Urinary bladder (tissue), 3 donors: ENCODE measurements at regions not wholly inside any gene's neighbourhood (a gene's known extent, or its start where the extent isn't known, plus 50 kb on each side); places are given as distances from the start of the nearest gene placed in this dataset.
"Not testable (repeated sequence)": the region's sequence is repeated elsewhere in the genome, so short reads cannot be mapped to it uniquely, and the experiment has no call there.

Experiments used
- DNase-seq: peaks from one replicate; pipeline ENCODE4 v3.0.0-alpha.2; 2015; ENCODE audit errors: extremely low spot score
- H3K27ac ChIP-seq: one replicate; pipeline ENCODE4 v1.5.1; 2013; ENCODE audit warnings: low read depth, mild to moderate bottlenecking, moderate library complexity
- H3K36me3 ChIP-seq: one replicate; pipeline ENCODE4 v1.6.1; 2013; ENCODE audit warnings: mild to moderate bottlenecking, moderate library complexity; ENCODE audit not compliant: insufficient read depth
- H3K4me1 ChIP-seq: one replicate; pipeline ENCODE4 v1.6.1; 2013; ENCODE audit warnings: mild to moderate bottlenecking, moderate library complexity; ENCODE audit not compliant: insufficient read depth
- H3K4me3 ChIP-seq: one replicate; pipeline ENCODE4 v1.5.1; 2013; ENCODE audit warnings: low read depth, low read length
- WGBS: extraction: QIAGEN DNeasy Blood & Tissue Kit; methylation state at CpG from one replicate; pipeline ENCODE4 v1.1.7; 2013; 5-methylcytosine and 5-hydroxymethylcytosine counted together
- donor health status: healthy with polysubstance abuse.
- donor health status: healthy.

DNA sequence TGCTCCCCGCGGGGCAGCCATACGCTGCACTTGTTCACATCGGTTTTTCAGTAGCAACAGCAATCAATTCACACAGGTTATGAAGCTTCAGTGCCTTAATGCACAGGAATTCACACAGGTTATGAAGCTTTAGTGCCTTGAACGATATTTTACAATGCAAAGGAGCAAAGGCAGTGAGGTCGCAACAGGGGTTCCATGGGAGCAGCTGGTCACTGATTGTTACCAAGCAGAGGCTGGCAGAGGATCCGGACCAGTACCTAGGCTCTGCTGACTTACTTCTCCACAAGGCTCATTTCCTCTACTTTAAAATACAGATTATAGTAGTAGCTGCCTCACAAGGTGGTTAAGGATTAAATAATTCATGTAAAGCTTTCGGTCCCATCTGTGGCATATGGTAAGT, 95.2 kb upstream of the ODAD2 start:
- WGBS, result 96% methylated on average over 8 of the region's 8 CpGs
- no peak for DNase-seq
- H3K36me3 ChIP-seq, result no peaks in the 10 kb centered on the region

GRCh38 chr10:28091913-28092312, 93.0 kb upstream of the ODAD2 start:
- Histone ChIP-seq H3K4me1 (no peaks in the 10 kb centered on the region), H3K27ac (no peak overlapping the region), H3K4me3 (no peak overlapping the region), H3K36me3 (no peaks in the 10 kb centered on the region)
- WGBS, result 88% methylated on average over 2 of the region's 2 CpGs
- no peak for DNase-seq

More for the DNA sequence above, 95.2 kb upstream of the ODAD2 start:
- no peak overlapping the region for H3K27ac ChIP-seq
- no peaks in the 10 kb centered on the region for H3K4me1 ChIP-seq
- H3K4me3 ChIP-seq, result no peak overlapping the region

- no peak for DNase-seq
- Histone ChIP-seq H3K4me1 (no peaks in the 10 kb centered on the region), H3K27ac (no peak overlapping the region), H3K4me3 (no peak overlapping the region), H3K36me3 (no peaks in the 10 kb centered on the region)
- 93% methylated on average over 4 of the region's 4 CpGs for WGBS
Observed at GRCh38 chr10:28090506-28090905, 91.6 kb upstream of the ODAD2 start.

GRCh38 chr10:28089467-28089866, 90.6 kb upstream of the ODAD2 start:
- WGBS, result 93% methylated on average over 10 of the region's 10 CpGs
- H3K36me3 ChIP-seq, result no peaks in the 10 kb centered on the region
- H3K4me3 ChIP-seq, result no peak overlapping the region
- no peak overlapping the region for H3K27ac ChIP-seq
- no peaks in the 10 kb centered on the region for H3K4me1 ChIP-seq
- DNase-seq, result no peak

DNA sequence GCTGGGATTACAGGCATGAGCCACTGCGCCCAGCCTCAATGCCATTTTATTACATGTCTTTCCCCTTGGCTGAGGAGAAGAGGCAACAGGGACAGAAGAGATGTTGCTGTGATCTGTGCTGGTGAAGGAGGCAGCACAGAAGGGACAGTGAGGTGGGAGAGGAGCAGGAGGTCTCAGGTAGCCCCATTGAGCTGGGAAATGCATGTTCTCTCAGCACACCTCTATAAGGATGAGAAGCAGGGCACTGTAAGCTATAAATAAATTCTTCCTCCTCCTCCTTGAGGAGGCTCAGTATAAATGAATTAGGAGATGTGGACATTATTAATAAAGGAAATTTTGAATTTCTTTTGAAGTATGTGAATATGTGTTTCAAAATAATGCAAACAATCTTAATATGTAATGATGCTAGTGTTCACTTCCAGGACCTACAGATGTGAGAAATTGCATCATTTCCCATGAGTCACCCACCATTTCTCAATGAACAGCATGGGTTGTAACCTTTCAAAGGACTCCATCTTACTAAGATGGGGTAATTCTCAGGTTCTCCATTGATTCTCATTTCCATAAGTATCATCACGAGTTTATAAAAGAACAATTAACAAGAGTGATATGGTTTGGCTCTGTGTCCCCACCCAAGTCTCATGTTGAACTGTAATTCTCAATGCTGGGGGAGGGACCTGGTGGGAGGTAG, 88.9 kb upstream of the ODAD2 start:
- no peak for DNase-seq

GRCh38 chr10:28085760-28086159, 86.9 kb upstream of the ODAD2 start:
- not testable (repeated sequence) for DNase-seq, H3K4me1 ChIP-seq, H3K4me3 ChIP-seq, H3K36me3 ChIP-seq, H3K27ac ChIP-seq
- 96% methylated on average over 2 of the region's 2 CpGs for WGBS

More for the DNA sequence above, 88.9 kb upstream of the ODAD2 start:
- no peak overlapping the region for H3K27ac ChIP-seq
- no peak overlapping the region for H3K4me3 ChIP-seq
- H3K4me1 ChIP-seq, result no peaks in the 10 kb centered on the region
- 94% methylated on average over 2 of the region's 2 CpGs for WGBS
- H3K36me3 ChIP-seq, result no peaks in the 10 kb centered on the region

DNA sequence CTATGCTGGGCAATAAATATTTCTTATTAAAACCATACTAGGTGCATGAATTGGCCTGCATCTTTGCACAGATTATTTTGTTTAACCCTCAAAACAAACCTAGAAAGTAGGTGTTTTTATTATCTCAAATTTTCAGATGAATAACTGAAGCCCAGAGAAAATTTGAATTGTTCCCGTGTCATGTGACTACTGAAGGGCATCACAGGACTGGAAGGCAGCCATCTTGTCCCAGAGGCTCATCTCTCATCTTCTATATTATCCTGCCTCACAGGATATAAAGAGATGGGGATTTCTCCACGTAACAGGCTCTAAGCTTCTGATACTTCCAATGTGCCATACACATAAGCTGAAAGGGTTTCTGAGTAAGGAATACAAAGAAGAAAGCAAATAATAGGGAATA, 84.0 kb upstream of the ODAD2 start:
- Histone ChIP-seq H3K4me3 (no peak overlapping the region), H3K4me1 (no peaks in the 10 kb centered on the region), H3K27ac (no peak overlapping the region), H3K36me3 (no peaks in the 10 kb centered on the region)
- DNase-seq, result no peak
- WGBS, result 97% methylated on average over 2 of the region's 2 CpGs

DNA sequence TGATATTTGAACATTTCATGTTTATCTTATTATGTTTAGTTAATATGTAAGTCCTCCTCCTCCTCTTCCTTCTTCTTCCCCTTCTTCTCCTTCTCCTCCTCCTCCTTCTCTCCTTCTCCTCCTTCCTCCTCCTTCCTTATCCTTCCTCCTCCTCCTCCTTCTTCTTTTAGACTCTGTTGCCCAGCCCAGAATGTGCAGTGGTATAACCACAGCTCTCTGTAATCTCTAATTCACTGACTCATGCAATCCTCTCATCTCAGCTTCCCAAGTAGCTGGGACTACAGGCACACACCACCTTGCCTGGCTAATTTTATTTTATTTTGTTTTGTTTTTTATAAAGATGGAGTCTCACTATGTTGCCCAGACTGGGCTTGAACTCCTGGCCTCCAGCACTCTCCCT, 83.4 kb upstream of the ODAD2 start:
- DNase-seq, result no peak
- no peaks in the 10 kb centered on the region for H3K36me3 ChIP-seq
- H3K4me3 ChIP-seq, result no peak overlapping the region
- H3K4me1 ChIP-seq, result no peaks in the 10 kb centered on the region
- H3K27ac ChIP-seq, result no peak overlapping the region

DNA sequence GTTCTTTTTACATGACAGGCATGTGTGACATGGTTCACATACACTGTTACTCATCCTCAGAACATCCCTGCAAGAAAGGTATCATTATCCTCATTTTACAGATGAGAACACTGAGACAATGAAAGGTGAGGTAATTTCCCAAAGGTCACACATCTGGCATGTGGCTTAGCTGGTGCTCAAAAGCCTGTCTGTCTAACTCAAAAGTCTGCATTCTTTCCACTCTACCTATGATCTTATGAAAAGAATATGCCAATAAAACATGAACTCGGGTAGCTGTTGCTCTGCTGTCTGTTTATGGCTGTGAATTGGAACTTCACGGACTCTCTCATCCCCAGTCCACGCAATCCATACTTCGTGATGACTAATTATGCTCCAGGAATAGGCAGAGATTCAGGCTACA, 79.0 kb upstream of the ODAD2 start:
- H3K36me3 ChIP-seq, result peaks cover 2% of the 10 kb centered on the region
- 36% methylated on average over 4 of the region's 4 CpGs for WGBS
- no peak overlapping the region for H3K4me3 ChIP-seq
- H3K27ac ChIP-seq, result no peak overlapping the region
- no peaks in the 10 kb centered on the region for H3K4me1 ChIP-seq
- no peak for DNase-seq

DNA sequence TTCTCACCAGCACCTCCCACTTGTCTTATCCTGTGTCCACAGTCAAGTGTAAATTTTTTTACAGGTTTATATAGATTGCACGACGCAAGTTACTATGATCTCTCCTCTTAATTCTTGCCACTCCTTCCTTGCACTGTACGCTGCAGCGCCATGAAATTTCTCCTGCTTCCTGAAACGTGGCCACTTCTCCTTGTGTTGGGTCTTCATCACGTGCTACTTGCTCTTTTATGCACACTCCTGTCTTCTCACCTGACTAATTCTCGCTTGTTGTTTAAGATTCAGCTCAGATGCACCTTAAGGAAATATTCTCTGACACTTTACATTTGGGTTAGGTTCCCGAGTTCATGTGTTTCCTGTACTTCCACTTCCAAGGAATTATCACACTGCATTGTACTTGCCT, 76.5 kb upstream of the ODAD2 start:
- Histone ChIP-seq H3K36me3 (peaks cover 2% of the 10 kb centered on the region), H3K27ac (no peak overlapping the region), H3K4me3 (no peak overlapping the region), H3K4me1 (no peaks in the 10 kb centered on the region)
- no peak for DNase-seq
- WGBS, result 95% methylated on average over 8 of the region's 8 CpGs

DNA sequence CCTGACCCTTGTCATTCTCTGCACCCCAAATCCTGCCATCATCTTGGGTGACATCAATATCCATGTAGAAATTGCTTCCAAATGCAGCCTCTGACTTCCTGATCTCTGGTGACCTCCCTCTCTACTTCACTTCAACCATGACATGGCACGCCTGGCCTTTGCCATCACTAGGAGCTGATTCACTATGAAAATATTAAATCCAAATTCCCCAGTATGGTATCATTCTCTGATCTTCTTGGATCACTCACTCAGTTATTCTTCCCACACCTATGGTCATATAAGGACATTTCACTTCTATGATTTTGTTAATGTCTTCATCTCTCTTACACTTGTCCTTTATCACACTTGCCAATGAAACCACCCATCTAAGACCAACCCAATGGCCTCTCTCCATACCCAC, 73.7 kb upstream of the ODAD2 start:
- no peak for DNase-seq
- H3K27ac ChIP-seq, result no peak overlapping the region
- H3K36me3 ChIP-seq, result peaks cover 2% of the 10 kb centered on the region
- WGBS, result 96% methylated on average over 1 of the region's 1 CpG
- no peak overlapping the region for H3K4me3 ChIP-seq
- no peaks in the 10 kb centered on the region for H3K4me1 ChIP-seq

- Histone ChIP-seq H3K36me3 (no peaks in the 10 kb centered on the region), H3K4me1 (no peaks in the 10 kb centered on the region), H3K4me3 (no peak overlapping the region), H3K27ac (no peak overlapping the region)
- 91% methylated on average over 5 of the region's 5 CpGs for WGBS
- no peak for DNase-seq
Observed at GRCh38 chr10:28060031-28060607, 61.2 kb upstream of the ODAD2 start.

- Histone ChIP-seq H3K4me1 (no peaks in the 10 kb centered on the region), H3K36me3 (no peaks in the 10 kb centered on the region), H3K27ac (no peak overlapping the region), H3K4me3 (no peak overlapping the region)
- DNase-seq, result no peak
- WGBS, result 91% methylated on average over 7 of the region's 7 CpGs
Observed at GRCh38 chr10:28058746-28059145, 59.9 kb upstream of the ODAD2 start.

DNA sequence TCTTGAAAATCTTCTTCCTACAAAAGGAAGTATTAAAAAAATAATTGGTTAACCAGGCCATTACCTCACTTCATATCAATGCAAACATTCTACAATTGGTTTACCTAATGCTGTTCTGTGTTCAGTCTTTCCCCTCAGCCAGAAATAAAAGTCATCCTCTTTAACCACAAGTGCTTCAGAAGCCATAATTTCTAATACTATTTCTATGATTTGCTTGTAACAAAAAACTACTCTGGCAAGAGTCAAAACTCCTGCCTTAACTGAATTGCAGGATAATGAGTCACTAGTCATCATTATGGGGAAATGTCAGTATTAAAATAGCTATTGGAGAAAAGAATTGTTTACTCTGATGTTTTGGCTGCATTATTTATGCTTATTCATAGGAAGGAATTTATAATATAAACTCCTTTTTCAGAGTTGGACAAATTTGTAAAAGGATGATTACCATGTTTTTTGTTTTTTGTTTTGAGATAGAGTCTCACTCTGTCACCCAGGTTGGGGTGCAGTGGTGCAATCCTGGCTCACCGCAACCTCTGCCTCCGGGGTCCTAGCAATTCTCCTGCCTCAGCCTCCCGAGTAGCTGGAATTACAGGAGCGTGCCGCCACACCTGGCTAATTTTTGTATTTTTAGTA, 55.5 kb upstream of the ODAD2 start:
- H3K4me1 ChIP-seq, result no peaks in the 10 kb centered on the region
- H3K27ac ChIP-seq, result no peak overlapping the region
- no peaks in the 10 kb centered on the region for H3K36me3 ChIP-seq
- H3K4me3 ChIP-seq, result no peak overlapping the region
- 67% methylated on average over 5 of the region's 5 CpGs for WGBS
- peak; percentile 5 for DNase-seq
